Nucleus accumbens (tissue), 56 donors: ENCODE measurements at regions not wholly inside any gene's neighbourhood (a gene's known extent, or its start where the extent isn't known, plus 50 kb on each side); places are given as distances from the start of the nearest gene placed in this dataset.

Experiments used
- DNase-seq, 56 donors: peaks; one replicate each; lab custom pipeline; 2025; lab: John Stamatoyannopoulos, UW

GRCh38 chr1:68338081-68338480 is 105.8 kb upstream of the WLS start:
- peak in 3 of 56 donors; percentile 2 to 20 (median 3) for DNase-seq

GRCh38 chr1:68332041-68332440 is 99.7 kb upstream of the WLS start:
- no peak for DNase-seq

GRCh38 chr1:68331117-68331865 is 99.0 kb upstream of the WLS start:
- DNase-seq = no peak

- no peak for DNase-seq
These were observed 98.1 kb upstream of the WLS start for GRCh38 chr1:68330391-68330790.

- no peak for DNase-seq
These were observed 96.9 kb upstream of the WLS start for GRCh38 chr1:68329096-68329835.

GRCh38 chr1:68328490-68328889 is 96.2 kb upstream of the WLS start:
- DNase-seq = no peak

GRCh38 chr1:68327414-68327813 is 95.1 kb upstream of the WLS start:
- DNase-seq = no peak

- DNase-seq = no peak
These were observed 94.2 kb upstream of the WLS start for GRCh38 chr1:68326481-68326880.

GRCh38 chr1:68324316-68324715 is 92.0 kb upstream of the WLS start:
- DNase-seq = no peak

- DNase-seq = no peak
These were observed 90.7 kb upstream of the WLS start for GRCh38 chr1:68322837-68323687.

- no peak for DNase-seq
These were observed 89.8 kb upstream of the WLS start for GRCh38 chr1:68322096-68322495.

GRCh38 chr1:68321084-68321685 is 88.9 kb upstream of the WLS start:
- peak in 39 of 56 donors; percentile 1 to 69 (median 17) for DNase-seq

- no peak for DNase-seq
These were observed 88.0 kb upstream of the WLS start for GRCh38 chr1:68320349-68320748.

- no peak for DNase-seq
These were observed 87.6 kb upstream of the WLS start for GRCh38 chr1:68319907-68320306.

- no peak for DNase-seq
These were observed 85.2 kb upstream of the WLS start for GRCh38 chr1:68317543-68317942.

- DNase-seq = no peak
These were observed 81.9 kb upstream of the WLS start for GRCh38 chr1:68314151-68314780.

GRCh38 chr1:68313735-68314134 is 81.4 kb upstream of the WLS start:
- no peak for DNase-seq

- DNase-seq = no peak
These were observed 75.7 kb upstream of the WLS start for GRCh38 chr1:68308034-68308433.

GRCh38 chr1:68307378-68307787 is 75.1 kb upstream of the WLS start:
- peak in 5 of 56 donors; percentile 2 to 22 (median 10) for DNase-seq

- no peak for DNase-seq
These were observed 69.2 kb upstream of the WLS start for GRCh38 chr1:68301471-68302001.
